Breast epithelium (tissue), 4 donors: ENCODE measurements at regions not wholly inside any gene's neighbourhood (a gene's known extent, or its start where the extent isn't known, plus 50 kb on each side); places are given as distances from the start of the nearest gene placed in this dataset.

ENCODE experiments used
- DNase-seq, 2 donors: peaks; one replicate each; pipeline ENCODE4 v3.0.0-alpha.2; 2019; ENCODE audit warnings: low spot score in 2 of 2
- H3K27ac ChIP-seq, 2 donors: fragments of 200-600 bp; sonication (generic) in 1 of 2; one replicate each; pipeline ENCODE4 v1.5.1; 2016 to 2019; ENCODE audit warnings: mild to moderate bottlenecking in 1 of 2
- H3K27me3 ChIP-seq, 2 donors: fragments of 200-600 bp; sonication (generic) in 1 of 2; one replicate each; pipeline versions ENCODE4 v1.5.1 to v1.6.0; 2017 to 2019; ENCODE audit warnings: control low read depth in 1 of 2, mild to moderate bottlenecking in 1 of 2
- H3K36me3 ChIP-seq: fragments of 200-600 bp; one replicate; pipeline ENCODE4 v1.5.1; 2019
- H3K4me1 ChIP-seq, 2 donors: fragments of 200-600 bp; sonication (generic); one replicate each; pipeline ENCODE4 v1.5.1; 2016 to 2019; ENCODE audit warnings: control low read depth in 1 of 2
- H3K4me3 ChIP-seq, 3 donors: fragments of 200-600 bp; sonication (generic); 1 replicate in 2 of 3; 2 replicates in 1 of 3; pipeline ENCODE4 v1.5.1; 2016 to 2019; ENCODE audit warnings: mild to moderate bottlenecking in 3 of 3, moderate library complexity in 2 of 3
- H3K9me3 ChIP-seq, 2 donors: fragments of 200-600 bp; sonication (generic) in 1 of 2; one replicate each; pipeline ENCODE4 v1.5.1; 2016 to 2019; ENCODE audit warnings: control low read depth in 1 of 2
- POLR2A ChIP-seq: fragments of 450-650 bp; IDR thresholded peaks from one replicate; pipeline ENCODE4 v1.6.1; 2016; ENCODE audit warnings: antibody characterized with exemption, mild to moderate bottlenecking, moderate library complexity
- POLR2AphosphoS5 ChIP-seq, 3 donors: sonication (generic); formaldehyde crosslinking; IDR thresholded peaks; one replicate each; pipeline ENCODE4 v1.6.1; 2017; ENCODE audit warnings: antibody characterized with exemption in 3 of 3
- intact Hi-C: fragments of 100-400 bp; cut with DNase I; formaldehyde crosslinking; loops from one replicate; pipeline ENCODE4 v1.15.1; 2023; ENCODE audit warnings: low total_unique reads
- TF ChIP-seq, protein P1 (sequence below), 3 donors: fragments of 450-650 bp; IDR thresholded peaks; one replicate each; pipeline ENCODE4 v1.5.1; 2016 to 2017; ENCODE audit warnings: antibody characterized with exemption in 3 of 3, mild to moderate bottlenecking in 3 of 3, moderate library complexity in 3 of 3

DNA sequence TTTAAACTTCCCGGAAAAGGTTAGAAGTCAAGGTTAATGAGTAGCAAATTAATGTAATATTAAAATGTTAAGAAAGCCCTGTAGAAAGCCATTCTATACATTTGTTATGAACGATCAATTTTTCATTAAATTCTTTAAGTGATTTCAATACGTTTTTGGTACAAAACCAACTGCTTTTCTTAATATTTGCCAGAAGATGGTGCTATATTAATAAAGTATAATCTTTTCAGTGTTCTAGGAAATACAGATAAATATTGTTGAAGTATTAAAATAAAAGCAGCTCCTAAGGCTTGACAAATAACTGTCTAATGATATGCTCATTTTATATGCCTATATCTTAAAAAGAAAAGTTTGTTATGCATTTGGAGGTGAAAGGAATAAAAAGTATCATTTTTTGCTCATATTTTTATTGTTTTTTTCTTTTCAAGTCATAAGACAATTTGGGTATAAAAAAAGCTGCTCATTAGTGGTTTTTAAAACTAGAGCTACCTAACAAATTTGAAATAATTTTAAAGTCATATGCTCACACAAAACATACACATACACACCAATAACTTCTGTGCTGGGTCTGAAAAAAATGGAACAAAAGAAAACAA is 130.3 kb upstream of the POT1 start:
- intact Hi-C loops, result no loop called here
- Histone ChIP-seq H3K4me3 (no peak overlapping the region), H3K36me3 (no peaks in the 10 kb centered on the region), H3K9me3 (no peaks in the 10 kb centered on the region), H3K27ac (no peak overlapping the region), H3K4me1 (no peaks in the 10 kb centered on the region), H3K27me3 (no peaks in the 10 kb centered on the region)
- TF ChIP-seq POLR2AphosphoS5 (IDR thresholded peaks at IDR 0.05) (no peak), POLR2A (no peak)
- TF ChIP-seq, protein P1, sequence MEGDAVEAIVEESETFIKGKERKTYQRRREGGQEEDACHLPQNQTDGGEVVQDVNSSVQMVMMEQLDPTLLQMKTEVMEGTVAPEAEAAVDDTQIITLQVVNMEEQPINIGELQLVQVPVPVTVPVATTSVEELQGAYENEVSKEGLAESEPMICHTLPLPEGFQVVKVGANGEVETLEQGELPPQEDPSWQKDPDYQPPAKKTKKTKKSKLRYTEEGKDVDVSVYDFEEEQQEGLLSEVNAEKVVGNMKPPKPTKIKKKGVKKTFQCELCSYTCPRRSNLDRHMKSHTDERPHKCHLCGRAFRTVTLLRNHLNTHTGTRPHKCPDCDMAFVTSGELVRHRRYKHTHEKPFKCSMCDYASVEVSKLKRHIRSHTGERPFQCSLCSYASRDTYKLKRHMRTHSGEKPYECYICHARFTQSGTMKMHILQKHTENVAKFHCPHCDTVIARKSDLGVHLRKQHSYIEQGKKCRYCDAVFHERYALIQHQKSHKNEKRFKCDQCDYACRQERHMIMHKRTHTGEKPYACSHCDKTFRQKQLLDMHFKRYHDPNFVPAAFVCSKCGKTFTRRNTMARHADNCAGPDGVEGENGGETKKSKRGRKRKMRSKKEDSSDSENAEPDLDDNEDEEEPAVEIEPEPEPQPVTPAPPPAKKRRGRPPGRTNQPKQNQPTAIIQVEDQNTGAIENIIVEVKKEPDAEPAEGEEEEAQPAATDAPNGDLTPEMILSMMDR (IDR thresholded peaks at IDR 0.05), result no peak
- no peak for DNase-seq

GRCh38 chr7:125057963-125058362 is 128.3 kb upstream of the POT1 start:
- Histone ChIP-seq H3K4me1 (no peaks in the 10 kb centered on the region), H3K4me3 (no peak overlapping the region), H3K36me3 (no peaks in the 10 kb centered on the region), H3K27ac (no peak overlapping the region), H3K9me3 (no peaks in the 10 kb centered on the region), H3K27me3 (no peaks in the 10 kb centered on the region)
- intact Hi-C loops, result no loop called here
- TF ChIP-seq POLR2A, result no peak
- no peak for TF ChIP-seq POLR2AphosphoS5 (IDR thresholded peaks at IDR 0.05)
- TF ChIP-seq, protein P1 (IDR thresholded peaks at IDR 0.05), result no peak
- DNase-seq, result no peak

GRCh38 chr7:125055376-125055775 is 125.8 kb upstream of the POT1 start:
- no peak overlapping the region for H3K27ac ChIP-seq
- TF ChIP-seq, protein P1 (IDR thresholded peaks at IDR 0.05), result no peak
- TF ChIP-seq POLR2A (no peak), POLR2AphosphoS5 (IDR thresholded peaks at IDR 0.05) (no peak)
- no peaks in the 10 kb centered on the region for H3K36me3 ChIP-seq
- H3K4me1 ChIP-seq, result no peaks in the 10 kb centered on the region
- no peak overlapping the region for H3K4me3 ChIP-seq
- no peak for DNase-seq
- H3K9me3 ChIP-seq, result no peaks in the 10 kb centered on the region
- intact Hi-C loops, result no loop called here
- H3K27me3 ChIP-seq, result no peaks in the 10 kb centered on the region

- Histone ChIP-seq H3K27ac (no peak overlapping the region), H3K4me1 (no peaks in the 10 kb centered on the region), H3K36me3 (no peaks in the 10 kb centered on the region), H3K9me3 (no peaks in the 10 kb centered on the region), H3K27me3 (no peaks in the 10 kb centered on the region), H3K4me3 (no peak overlapping the region)
- no peak for DNase-seq
- TF ChIP-seq POLR2A (no peak), POLR2AphosphoS5 (IDR thresholded peaks at IDR 0.05) (no peak)
- TF ChIP-seq, protein P1 (IDR thresholded peaks at IDR 0.05), result no peak
- intact Hi-C loops, result no loop called here
These were observed 117.1 kb upstream of the POT1 start for GRCh38 chr7:125046767-125047166.

DNA sequence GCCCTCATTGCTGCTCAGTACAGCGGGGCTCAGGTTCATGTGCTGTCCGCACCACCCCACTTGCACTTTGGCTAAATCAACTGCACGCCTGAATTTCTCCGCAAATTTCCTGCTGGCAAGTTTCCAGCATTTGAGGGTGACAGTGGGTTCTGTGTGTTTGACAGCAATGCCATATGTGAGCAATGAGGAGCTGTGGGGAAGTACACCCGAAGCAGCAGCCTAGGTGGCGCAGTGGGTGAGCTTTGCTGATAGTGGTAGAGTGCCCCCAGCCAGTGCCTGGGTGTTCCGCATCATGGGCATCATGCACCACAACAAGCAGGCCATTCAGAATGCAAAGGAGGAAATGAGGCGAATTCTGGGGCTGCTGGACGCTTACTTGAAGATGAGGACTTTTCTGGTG is 103.9 kb upstream of the POT1 start:
- no peak overlapping the region for H3K4me3 ChIP-seq
- H3K36me3 ChIP-seq, result no peaks in the 10 kb centered on the region
- no peaks in the 10 kb centered on the region for H3K4me1 ChIP-seq
- TF ChIP-seq, protein P1 (IDR thresholded peaks at IDR 0.05), result no peak
- TF ChIP-seq POLR2AphosphoS5 (IDR thresholded peaks at IDR 0.05) (no peak), POLR2A (no peak)
- H3K27me3 ChIP-seq, result no peaks in the 10 kb centered on the region
- intact Hi-C loops, result no loop called here
- H3K9me3 ChIP-seq, result no peaks in the 10 kb centered on the region
- no peak for DNase-seq
- no peak overlapping the region for H3K27ac ChIP-seq
